ENCODE measurements at regions not wholly inside any gene's neighbourhood (a gene's known extent, or its start where the extent isn't known, plus 50 kb on each side); places are given as distances from the start of the nearest gene placed in this dataset.

DNA sequence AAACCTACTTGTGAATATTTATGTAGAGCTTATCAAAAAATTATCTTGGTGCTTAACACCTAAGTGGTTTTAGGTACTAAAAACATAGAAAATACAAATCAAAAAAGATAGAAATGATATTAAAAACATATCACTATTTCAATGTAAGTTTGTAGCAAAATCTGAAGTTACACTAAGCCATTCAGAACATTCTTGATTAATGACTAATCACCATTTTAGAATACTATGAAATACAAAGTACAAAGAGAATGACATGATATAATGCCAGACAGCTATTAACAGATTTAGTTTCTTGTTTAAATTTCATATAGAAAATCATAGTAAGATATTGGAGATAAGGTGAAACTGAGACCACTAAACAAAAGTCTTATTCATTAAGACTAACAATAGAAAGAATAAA is 169.7 kb upstream of the AGTR1 start:
- TF ChIP-seq, protein P1, sequence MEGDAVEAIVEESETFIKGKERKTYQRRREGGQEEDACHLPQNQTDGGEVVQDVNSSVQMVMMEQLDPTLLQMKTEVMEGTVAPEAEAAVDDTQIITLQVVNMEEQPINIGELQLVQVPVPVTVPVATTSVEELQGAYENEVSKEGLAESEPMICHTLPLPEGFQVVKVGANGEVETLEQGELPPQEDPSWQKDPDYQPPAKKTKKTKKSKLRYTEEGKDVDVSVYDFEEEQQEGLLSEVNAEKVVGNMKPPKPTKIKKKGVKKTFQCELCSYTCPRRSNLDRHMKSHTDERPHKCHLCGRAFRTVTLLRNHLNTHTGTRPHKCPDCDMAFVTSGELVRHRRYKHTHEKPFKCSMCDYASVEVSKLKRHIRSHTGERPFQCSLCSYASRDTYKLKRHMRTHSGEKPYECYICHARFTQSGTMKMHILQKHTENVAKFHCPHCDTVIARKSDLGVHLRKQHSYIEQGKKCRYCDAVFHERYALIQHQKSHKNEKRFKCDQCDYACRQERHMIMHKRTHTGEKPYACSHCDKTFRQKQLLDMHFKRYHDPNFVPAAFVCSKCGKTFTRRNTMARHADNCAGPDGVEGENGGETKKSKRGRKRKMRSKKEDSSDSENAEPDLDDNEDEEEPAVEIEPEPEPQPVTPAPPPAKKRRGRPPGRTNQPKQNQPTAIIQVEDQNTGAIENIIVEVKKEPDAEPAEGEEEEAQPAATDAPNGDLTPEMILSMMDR (IDR thresholded peaks at IDR 0.05): no peak
- TF ChIP-seq POLR2A (IDR thresholded peaks at IDR 0.05) (no peak), EP300 (IDR thresholded peaks at IDR 0.05) (no peak)
